Cardiac muscle cell (in vitro differentiated cells and primary cell): ENCODE measurements at regions not wholly inside any gene's neighbourhood (a gene's known extent, or its start where the extent isn't known, plus 50 kb on each side); places are given as distances from the start of the nearest gene placed in this dataset.
"Not testable (repeated sequence)": the region's sequence is repeated elsewhere in the genome, so short reads cannot be mapped to it uniquely, and the experiment has no call there.

Experiments used
- DNase-seq, 2 donors: peaks; one replicate each; pipeline versions ENCODE4 v3.0.0 to v3.0.0-alpha.2; 2010 to 2017; ENCODE audit warnings: low read depth in 1 of 2, low spot score in 1 of 2
- H3K27ac ChIP-seq: fragments of 200-600 bp; sonication (generic); 2 replicates; pipeline ENCODE4 v1.5.1; 2016
- H3K27me3 ChIP-seq: fragments of 200-600 bp; sonication (generic); 2 replicates; pipeline ENCODE4 v1.6.0; 2016; ENCODE audit warnings: control low read depth
- H3K36me3 ChIP-seq: fragments of 200-600 bp; sonication (generic); 2 replicates; pipeline ENCODE4 v1.5.1; 2016; ENCODE audit warnings: control low read depth
- H3K4me1 ChIP-seq: fragments of 200-600 bp; sonication (generic); 2 replicates; pipeline ENCODE4 v1.8.1; 2017; ENCODE audit warnings: low read depth, mild to moderate bottlenecking, mixed run types
- H3K4me3 ChIP-seq: fragments of 200-600 bp; sonication (generic); 2 replicates; pipeline ENCODE4 v1.5.1; 2016; ENCODE audit warnings: mild to moderate bottlenecking
- H3K9me3 ChIP-seq: fragments of 200-600 bp; sonication (generic); 2 replicates; pipeline ENCODE4 v1.5.1; 2017; ENCODE audit warnings: low read depth, mild to moderate bottlenecking, control low read depth
- TF ChIP-seq, protein P1 (sequence below): IDR thresholded peaks from 2 replicates; pipeline ENCODE4 v1.5.1; 2012; ENCODE audit warnings: low read depth, mild to moderate bottlenecking, low read length

DNA sequence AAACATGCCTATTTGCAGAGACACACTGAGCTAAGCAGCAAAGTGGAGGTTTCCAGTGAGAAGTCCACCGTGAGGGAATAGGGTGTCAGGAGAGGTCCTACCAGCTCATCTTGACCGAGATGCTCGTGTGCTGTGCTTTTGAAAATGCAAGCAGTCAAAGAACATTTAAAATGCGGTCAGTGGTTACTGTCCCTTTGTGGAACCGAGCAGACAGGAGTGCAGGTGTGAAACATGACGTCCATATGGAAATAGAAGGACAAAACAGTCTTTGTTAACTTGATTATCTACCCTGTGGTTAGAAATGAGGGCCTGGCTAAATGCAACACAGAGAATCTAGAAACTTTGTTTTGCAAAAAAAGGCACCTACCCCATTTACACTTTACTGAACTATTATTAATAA lies 473.3 kb downstream of the SPATA31A6 start:
- not testable (repeated sequence) for H3K9me3 ChIP-seq, H3K4me1 ChIP-seq, H3K27ac ChIP-seq, H3K27me3 ChIP-seq, H3K4me3 ChIP-seq, DNase-seq, H3K36me3 ChIP-seq

DNA sequence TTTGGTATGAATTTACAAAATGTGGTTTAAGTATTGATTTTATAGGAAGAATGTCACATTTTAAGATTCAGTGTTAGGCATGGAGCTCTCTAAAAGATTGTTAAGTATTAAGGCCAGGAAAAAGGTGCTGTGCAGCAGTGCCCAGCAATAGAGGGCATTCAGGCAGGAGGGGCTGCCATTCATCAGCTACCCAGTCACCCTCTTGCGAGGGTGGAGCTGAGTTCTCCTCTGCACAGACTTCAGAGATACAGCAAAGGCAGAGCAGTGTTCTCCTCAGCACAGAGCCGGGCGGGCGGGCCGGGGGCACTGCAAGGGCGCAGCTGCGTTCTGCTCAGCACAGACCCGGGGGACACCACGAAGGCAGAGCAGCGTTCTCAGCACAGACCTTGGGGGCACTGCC lies 474.0 kb downstream of the SPATA31A6 start:
- not testable (repeated sequence) for H3K4me1 ChIP-seq, H3K27me3 ChIP-seq, H3K4me3 ChIP-seq, H3K27ac ChIP-seq, H3K9me3 ChIP-seq, H3K36me3 ChIP-seq, DNase-seq

DNA sequence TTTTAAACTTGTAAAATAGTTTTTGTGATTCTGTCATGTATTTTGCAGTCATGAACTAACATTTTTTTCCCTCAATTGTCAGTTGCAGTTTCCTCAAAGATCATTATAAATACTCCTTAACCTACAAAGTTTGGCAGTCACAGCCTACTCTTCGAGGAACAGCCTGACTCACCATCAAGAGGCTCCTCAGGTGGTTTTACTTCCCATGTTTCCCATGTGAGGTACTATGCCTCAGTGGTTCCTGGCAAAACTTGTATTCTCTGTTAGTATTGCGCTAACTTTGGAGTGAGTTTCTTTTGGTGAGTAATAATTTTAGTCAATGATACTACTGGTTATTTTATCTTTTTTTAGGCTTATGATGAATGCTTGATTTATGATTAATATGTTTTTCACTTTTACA lies 513.7 kb downstream of the SPATA31A6 start:
- H3K27ac ChIP-seq, H3K36me3 ChIP-seq, H3K4me3 ChIP-seq, DNase-seq, H3K4me1 ChIP-seq, H3K9me3 ChIP-seq, H3K27me3 ChIP-seq: not testable (repeated sequence)

DNA sequence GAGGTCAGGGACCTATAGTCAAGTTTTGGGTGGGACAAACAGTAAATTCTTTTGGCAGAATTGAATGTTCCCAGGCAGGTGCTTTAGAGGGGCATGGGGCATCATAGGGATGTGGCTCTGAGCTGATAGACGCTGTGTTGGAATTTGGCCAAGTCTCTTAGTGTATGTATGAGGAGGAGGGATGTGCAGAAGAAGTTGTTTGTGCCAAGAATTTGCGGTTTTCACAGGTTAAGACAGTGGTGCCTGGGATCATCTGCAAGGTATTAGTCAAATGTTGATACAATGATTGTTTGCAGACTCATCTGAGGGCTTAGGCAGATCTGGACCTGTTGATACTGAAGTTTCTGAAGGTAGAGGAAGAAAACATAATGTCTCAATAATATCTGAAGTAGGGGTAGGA lies 519.4 kb downstream of the SPATA31A6 start:
- not testable (repeated sequence) for H3K4me3 ChIP-seq, H3K27me3 ChIP-seq, H3K4me1 ChIP-seq, DNase-seq, H3K9me3 ChIP-seq, H3K27ac ChIP-seq, H3K36me3 ChIP-seq

DNA sequence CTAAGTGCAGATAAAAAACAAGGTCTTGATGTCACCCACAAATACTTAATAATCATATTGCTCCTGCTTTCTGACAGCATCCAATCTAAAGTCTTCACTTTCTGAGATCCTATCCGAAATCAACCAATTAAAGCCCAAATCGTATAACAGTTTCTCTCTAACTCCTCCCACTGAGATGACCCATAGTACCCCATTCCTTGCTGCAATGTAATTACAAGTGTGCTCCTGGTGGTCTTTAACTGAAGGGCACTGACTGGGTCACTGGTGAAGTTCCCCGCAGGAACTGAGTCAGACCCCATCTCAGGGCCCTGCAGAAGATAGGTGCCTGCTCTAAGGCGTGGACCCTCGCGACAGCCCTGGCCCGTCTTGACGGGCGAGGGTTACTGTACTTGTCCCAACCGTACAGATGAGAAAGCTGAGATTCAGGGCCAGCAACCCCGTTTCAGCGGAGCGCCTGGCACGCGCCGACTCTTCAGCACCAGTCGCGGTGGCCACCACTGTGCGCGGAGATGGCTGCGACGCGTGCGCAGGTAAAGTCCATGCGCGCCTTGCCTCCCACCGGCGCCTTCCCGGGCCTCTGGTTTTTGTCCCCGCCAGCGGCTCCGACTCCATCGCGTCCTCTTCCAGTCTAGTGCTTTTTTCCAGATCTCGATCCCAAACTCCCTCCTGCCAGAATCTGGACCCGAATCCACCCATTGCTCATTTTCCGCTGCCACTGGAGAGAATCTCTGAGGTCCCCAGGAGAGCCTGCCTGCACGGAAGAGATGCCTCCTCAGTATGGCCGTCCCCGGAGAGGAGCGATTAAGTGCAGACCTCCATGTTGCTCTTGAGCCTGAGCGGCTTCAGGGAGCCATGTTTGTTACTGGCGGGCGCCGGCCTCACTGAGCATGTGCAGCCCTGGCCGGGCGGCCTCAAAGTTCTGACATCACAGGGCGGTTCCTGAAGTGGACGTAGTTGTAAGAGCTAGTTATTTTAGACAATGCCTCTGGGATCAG lies 541.7 kb downstream of the SPATA31A6 start:
- not testable (repeated sequence) for DNase-seq, H3K27ac ChIP-seq, H3K4me3 ChIP-seq

DNA sequence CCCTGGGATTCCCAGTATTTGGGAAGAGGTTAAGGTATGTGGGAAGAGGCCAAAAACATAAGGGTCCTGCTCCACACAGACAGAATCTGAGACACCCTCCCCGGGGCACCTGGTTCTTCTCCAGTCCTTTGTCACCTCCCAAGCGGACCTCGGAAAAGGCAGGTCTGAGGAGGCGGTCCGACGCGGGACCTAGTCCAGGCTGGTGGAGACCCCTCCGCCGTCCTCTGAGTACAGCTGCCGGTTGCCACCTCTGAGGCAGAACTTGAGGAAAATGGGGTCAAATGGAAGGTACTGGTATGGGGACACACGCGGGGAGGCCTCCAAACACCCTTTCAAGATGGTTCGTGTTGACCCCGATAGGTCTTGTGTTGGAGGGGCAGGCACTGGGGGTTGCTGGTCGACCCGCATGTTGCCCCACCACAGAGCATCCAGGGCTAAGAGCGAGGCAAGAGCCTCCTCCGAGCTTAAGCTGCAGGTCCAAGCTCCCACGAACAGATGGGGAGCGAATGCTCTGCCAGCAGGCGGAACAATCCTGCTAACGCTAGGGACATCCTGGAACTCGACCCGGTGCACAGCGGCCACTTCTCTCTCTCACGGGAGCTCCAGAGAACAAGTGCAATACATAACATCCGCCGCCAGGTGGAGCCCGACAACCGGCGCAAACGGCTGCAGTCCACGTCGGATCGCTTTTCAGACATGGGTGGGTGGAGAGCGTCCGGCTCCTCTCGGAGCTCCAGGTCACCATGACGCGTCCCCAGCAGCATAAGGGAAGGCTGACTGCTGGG lies 559.8 kb downstream of the SPATA31A6 start:
- H3K27ac ChIP-seq, H3K4me3 ChIP-seq, H3K9me3 ChIP-seq, H3K4me1 ChIP-seq, H3K36me3 ChIP-seq, H3K27me3 ChIP-seq: not testable (repeated sequence)
- peak; percentile 70 to 86 for DNase-seq
- TF ChIP-seq, protein P1, sequence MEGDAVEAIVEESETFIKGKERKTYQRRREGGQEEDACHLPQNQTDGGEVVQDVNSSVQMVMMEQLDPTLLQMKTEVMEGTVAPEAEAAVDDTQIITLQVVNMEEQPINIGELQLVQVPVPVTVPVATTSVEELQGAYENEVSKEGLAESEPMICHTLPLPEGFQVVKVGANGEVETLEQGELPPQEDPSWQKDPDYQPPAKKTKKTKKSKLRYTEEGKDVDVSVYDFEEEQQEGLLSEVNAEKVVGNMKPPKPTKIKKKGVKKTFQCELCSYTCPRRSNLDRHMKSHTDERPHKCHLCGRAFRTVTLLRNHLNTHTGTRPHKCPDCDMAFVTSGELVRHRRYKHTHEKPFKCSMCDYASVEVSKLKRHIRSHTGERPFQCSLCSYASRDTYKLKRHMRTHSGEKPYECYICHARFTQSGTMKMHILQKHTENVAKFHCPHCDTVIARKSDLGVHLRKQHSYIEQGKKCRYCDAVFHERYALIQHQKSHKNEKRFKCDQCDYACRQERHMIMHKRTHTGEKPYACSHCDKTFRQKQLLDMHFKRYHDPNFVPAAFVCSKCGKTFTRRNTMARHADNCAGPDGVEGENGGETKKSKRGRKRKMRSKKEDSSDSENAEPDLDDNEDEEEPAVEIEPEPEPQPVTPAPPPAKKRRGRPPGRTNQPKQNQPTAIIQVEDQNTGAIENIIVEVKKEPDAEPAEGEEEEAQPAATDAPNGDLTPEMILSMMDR, result peak; percentile 62

More for the DNA sequence above, 541.7 kb downstream of the SPATA31A6 start:
- not testable (repeated sequence) for H3K4me1 ChIP-seq, H3K36me3 ChIP-seq, H3K27me3 ChIP-seq, H3K9me3 ChIP-seq

DNA sequence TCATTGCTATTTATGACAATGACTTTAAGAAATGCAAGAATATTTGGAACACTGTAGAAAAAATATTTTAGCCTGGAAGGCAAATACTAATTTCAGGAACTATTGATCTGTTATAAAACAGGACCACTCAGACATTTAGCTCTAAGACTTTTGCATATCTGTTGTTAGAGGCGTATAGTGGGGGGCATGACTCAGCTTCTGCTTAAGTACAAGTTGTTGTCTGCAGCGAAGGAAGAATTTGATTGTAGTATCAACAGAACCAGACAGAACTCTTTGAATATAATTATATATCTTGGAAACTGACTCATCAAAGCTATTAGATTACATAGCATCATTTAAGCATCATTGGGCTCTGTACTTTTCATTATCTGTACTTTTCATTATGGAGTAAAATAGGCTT lies 573.8 kb downstream of the SPATA31A6 start:
- H3K36me3 ChIP-seq, DNase-seq, H3K27me3 ChIP-seq, H3K4me3 ChIP-seq, H3K27ac ChIP-seq, H3K4me1 ChIP-seq, H3K9me3 ChIP-seq: not testable (repeated sequence)

DNA sequence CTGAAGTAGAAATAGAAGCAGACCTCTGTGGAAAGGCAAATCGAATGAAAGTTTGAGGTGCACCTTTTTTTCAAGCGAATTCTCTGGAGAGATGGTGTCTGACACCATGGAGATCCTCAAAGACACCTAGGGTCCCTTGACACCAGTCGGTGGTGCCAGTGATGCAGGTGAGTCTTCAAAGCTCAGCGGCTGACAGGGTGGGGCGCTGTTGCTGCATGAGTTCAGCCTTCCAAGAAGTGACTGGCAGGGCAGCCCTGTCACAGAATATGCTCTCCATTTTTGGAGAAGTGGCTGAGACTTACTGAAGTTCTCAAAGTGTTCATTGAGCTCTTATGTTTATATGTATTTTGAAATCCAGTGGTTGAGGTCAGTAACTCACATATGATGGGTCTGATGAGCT lies 575.9 kb downstream of the SPATA31A6 start:
- H3K36me3 ChIP-seq, H3K9me3 ChIP-seq, H3K4me1 ChIP-seq, H3K27ac ChIP-seq, H3K4me3 ChIP-seq, DNase-seq, H3K27me3 ChIP-seq: not testable (repeated sequence)

DNA sequence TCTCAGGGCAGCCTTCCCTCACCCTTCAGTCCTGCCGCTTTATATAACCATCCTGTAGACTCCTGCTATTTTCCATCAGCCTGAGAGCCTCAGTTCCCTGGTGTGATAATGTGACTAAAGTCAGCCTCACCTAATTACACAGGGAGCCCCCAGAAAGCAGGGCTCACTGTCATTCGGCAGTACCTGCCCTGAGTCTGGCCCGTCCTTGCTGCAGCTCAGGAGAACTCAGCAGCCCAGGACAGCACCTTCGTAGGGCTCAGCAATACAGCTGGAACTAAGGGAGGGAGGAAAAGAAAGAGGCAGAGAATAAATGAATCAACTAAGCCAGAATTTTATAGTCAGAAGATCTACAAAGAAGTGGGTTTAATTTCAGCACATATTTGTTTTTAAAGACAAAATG lies 598.7 kb downstream of the SPATA31A6 start:
- H3K4me1 ChIP-seq, H3K27me3 ChIP-seq, H3K9me3 ChIP-seq, DNase-seq, H3K4me3 ChIP-seq, H3K27ac ChIP-seq, H3K36me3 ChIP-seq: not testable (repeated sequence)

DNA sequence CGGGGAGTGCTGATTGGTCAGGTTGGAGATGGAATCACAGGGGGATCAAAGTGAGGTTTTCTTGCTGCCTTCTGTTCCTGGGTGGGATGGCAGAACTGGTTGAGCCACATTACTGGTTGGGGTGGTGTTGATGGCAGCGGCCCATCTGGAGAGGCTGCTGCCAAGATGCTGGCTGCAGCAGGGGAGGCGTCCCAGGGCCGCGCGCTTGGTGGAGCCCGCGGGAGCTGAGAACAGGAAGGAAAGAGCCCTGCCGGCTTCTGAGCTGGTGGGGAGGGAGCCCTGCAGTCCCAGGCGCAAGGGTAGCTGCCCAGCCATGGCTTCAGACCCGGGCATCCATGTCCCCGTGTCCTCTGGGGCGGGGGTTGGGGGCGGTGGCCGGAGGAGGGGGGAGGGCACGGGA lies 609.3 kb downstream of the SPATA31A6 start:
- not testable (repeated sequence) for H3K9me3 ChIP-seq, H3K4me3 ChIP-seq, H3K36me3 ChIP-seq, H3K27ac ChIP-seq, H3K27me3 ChIP-seq, DNase-seq, H3K4me1 ChIP-seq
